ENCODE measurements at regions not wholly inside any gene's neighbourhood (a gene's known extent, or its start where the extent isn't known, plus 50 kb on each side); places are given as distances from the start of the nearest gene placed in this dataset.

DNA sequence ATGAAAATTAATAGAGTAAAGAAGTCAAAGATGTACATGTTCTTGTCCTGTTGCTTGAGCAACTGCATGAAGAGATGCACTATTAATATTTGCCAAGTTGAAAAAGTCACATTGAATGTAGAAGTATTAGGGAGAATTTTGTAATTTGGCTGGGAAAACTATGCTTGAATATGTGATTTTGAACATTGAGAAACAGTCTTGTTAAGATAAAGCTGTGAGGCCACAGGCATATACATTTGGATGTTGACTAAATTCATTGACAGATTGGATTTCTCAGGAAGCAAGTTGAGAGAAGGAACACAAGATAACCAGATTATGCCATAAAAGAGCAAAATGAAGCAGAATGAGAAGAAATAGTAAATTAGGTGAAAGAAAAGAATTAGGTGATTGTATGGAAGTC lies 1777.5 kb upstream of the PCDH7 start:
- TF ChIP-seq POLR2A (IDR thresholded peaks at IDR 0.05; ENCODE audit: low read length): no peak
- TF ChIP-seq GATA1 (IDR thresholded peaks at IDR 0.05; ENCODE audit: low read depth, low read length): no peak
